Stimulated activated CD8-positive, alpha-beta memory T cell treated with anti-CD3 and anti-CD28 coated beads, Interleukin-15, amount 100 ng/mL, for 1 hour (primary cell): ENCODE measurements at regions not wholly inside any gene's neighbourhood (a gene's known extent, or its start where the extent isn't known, plus 50 kb on each side); places are given as distances from the start of the nearest gene placed in this dataset.
"Not testable (repeated sequence)": the region's sequence is repeated elsewhere in the genome, so short reads cannot be mapped to it uniquely, and the experiment has no call there.

Experiments
- DNase-seq: peaks from one replicate; pipeline ENCODE4 v3.0.0-alpha.2; 2020; ENCODE audit warnings: low read depth

DNA sequence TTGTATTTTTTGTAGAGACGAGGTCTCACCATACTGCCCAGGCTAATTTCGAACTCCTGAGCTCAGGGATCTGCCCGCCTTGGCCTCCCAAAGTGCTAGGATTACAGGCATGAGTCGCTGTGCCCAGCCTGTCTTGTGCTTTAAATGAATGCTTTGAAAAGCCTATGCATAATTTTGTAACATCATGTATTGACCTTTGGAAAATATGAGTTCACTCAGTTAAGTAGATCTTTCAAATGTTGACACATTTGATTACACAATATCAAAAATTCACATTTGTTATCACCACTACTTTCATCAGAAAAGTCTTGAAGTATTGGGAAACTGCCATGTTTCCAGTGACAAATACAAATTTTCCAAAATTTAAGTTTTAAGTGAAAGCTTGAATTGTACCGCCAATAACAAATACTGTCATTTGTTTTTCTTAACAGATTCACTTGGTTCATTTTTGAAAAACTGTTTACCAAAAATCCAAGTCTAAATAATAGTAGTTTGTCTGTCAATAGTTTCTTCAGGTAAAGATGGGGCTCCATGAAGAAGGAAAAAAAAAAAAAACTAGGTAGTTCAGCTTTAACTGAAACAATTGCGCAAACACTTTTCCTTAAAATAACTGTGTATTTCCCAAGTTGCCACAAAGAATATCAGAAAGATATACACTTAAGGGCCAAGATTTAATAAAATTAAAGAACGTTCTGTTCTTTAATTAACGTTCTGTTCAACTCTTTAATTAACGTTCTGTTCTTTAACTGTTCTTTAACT is 233.2 kb upstream of the NR5A2 start:
- DNase-seq, result no peak

DNA sequence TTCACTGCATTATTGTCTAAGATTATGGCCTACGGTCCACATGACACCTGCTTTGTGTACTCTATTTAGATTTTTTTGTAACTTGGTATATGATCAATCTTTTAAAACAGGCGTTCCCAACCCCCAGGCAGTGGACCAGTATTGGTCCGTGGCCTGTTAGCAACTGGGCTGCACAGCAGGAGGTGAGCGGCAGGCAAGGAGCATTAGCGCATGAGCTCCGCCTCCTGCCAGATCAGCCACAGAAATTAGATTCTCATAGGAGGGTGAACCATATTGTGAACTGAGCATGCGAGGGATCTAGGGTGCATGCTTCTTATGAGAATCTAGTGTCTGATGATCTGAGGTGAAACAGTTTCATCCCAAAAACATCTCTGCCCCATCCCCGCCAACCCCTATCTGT is 228.4 kb upstream of the NR5A2 start:
- DNase-seq, result no peak

DNA sequence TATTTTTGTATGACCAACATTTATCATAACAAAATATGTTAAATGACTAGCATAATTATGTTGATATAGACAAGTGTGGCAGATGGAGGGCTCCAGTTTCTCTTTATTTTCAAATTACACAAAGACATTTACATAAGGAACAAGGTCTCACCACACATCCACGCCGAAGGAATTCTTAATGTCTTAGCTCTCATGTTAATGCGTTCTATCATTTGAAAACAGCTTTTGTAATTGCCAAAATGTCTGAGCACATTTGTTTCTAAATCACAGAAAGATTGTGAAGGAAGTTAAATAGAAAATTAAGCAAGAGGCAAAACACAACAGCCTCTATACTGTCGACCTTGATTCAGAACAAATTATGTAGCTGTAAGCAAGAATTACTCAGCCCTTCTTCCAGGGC is 223.0 kb upstream of the NR5A2 start:
- no peak for DNase-seq

DNA sequence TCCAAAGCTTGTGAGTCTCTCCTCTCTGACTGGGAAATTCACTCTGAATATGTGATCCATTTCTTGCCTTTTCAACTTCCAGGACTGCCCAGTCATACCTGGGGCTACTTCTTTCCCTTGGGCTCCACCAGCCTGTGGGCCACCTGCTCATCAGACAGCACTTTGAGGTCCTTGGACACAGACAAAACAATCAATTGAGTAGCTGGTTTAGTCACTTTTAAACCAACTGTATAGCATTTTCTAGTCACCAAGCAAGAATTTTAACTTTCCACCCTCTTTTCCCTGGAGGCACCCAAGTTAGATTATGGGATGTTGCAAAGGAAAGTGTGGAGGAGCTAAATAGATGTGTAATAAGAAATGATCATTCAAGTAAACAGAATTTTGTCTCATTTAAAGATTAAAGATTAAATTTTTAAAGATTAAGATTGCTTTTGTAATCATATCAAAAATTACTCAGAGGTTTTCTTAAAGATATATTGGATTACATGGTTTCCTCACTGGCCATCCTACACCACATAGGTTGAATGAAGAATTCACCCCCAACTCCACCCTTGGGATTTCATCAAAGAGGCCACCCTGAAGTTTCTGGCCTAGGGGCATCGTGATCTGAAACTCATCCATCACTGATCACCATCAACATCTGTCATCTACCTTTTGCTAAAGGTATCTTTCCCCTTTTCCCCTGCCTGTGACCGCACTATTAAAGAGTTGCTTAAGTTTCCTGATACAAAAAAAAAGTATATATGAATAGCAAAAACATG is 219.2 kb upstream of the NR5A2 start:
- DNase-seq, result no peak

DNA sequence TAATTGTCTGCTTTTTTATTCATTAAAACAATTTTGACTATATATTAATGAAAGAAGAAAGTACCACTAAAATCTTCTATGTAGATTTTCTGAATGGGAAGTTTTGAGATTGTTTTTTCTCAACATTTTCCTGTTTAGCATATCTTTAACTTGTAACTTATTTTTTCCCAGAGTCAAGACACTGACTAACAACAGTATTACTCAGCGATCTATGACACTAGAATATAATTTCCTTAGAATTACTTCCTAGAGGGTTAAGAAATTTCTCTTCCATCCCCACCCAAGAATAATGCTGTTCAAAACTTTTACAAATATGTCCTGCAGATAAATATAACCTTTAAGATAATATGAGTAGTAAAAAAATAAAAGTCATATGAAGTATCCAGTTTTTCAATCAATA is 218.2 kb upstream of the NR5A2 start:
- DNase-seq, result no peak

DNA sequence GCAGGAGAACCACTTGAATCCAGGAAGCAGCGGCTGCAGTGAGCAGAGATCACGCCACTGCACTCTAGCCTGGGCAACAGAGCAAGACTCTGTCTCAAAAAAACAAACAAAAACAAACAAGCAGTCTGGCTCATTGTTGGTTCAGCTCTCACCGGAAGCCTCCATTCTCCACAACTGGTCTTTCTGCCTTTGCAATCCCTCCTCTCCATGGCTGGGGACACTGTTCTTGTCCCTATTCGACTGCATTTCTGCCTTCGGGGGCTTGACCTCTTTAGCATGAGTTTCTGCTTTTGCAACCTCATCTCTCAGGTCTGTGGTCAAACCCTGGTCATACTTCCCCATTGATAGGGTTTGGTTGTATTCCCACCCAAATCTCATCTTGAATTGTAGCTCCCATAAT is 216.3 kb upstream of the NR5A2 start:
- no peak for DNase-seq

DNA sequence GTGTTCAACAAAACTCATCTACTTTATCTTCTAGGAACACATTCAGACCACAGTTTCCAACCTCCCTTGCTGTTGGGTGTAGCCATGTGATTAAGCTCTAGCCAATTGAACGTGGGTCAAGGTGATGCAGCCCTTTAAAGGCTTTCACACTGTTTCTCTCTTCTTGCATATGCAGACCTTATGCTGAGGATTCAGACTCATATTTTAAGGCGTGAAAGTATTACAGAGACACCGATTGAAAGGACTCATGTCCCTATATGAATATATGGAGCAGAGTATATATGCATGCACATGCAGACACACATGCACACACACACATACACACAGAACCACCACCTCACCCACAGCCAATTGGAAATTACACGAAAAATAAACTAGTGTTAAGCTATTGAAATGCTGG is 214.3 kb upstream of the NR5A2 start:
- no peak for DNase-seq

DNA sequence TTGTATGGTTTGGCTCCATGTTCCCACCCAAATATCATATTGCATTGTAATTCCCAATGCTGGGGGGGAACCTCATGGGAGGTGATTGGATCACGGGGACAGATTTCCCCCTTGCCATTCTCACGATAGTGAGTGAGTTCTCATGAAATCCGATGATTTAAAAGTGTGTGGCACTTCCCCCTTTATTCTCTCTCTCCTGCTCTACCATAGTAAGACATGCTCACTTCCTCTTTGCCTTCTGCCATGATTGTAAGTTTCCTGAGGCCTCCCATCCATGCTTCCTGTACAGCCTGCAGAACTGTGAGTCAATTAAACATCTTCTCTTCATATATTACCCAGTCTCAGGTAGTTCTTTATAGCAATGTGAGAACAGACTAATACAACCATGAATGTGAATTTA is 211.6 kb upstream of the NR5A2 start:
- no peak for DNase-seq

DNA sequence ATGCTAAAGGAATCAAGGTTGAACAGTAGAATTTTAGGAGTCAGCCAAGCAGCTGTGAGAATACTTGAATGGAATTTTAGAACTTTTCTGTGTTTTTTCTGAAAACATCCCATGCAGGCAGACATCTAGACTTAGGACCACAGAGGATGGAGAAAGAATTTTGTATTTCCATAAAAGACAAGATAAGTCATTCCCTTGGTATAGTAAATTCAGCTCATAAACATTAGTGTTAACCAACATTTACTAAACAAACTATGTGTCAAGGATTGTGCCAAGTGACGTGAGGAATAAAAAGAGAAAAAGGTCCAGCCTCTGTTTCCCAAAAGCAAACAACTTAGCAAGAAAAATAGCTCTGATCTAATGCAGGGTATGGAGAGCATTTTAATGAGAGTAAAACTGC is 210.2 kb upstream of the NR5A2 start:
- no peak for DNase-seq

DNA sequence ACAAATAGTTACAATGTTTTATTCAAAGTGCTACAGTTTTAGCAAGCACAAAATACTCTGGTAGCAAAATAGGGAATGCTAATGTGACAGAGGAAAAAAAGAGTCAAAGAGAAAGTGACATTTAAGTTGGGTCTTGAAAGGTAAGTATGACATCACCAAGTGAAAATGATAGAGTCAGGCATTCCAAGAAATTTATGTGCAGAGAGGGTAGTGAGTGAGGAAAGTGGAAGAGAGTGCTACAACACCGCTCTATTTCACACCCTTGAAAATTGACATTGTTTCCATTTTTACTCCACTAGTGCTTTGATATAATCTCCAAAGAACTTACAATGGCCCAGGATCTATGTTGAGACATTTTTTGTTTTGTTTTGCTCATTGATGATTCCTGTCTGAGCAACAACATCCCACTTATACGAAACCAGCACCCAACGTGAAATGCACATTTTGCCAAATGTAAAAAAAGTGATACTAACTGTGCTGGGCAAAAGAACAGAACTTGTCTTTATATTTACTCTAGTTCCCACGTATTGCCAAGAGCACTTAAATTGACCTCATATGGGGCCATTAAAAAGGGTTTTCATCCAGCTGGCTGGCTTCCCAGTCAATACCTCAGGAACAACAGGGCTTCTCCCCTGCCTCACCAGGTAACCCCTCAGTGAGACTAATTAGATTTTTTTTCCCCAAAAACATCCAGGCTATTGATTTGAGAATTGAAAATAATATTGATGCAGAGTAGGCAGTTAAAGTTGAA is 206.3 kb upstream of the NR5A2 start:
- DNase-seq, result no peak

DNA sequence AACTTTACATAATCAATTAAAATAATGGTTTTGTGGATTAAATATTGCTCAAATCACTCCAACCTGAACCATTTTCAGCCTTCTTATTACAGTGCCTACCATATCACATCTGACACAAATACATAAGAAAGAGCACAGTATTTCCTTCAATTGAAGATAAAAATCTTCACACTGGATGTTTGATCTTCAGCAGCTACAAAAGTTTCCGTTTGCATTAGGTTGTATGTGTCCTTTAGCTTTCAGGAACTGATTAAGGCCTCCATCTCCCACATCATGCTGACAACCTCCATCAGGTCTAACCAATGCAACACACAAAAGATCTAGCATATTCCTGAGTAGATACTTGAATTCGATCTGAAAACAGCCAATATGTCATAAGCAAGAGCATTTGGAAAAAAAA is 195.1 kb upstream of the NR5A2 start:
- no peak for DNase-seq

DNA sequence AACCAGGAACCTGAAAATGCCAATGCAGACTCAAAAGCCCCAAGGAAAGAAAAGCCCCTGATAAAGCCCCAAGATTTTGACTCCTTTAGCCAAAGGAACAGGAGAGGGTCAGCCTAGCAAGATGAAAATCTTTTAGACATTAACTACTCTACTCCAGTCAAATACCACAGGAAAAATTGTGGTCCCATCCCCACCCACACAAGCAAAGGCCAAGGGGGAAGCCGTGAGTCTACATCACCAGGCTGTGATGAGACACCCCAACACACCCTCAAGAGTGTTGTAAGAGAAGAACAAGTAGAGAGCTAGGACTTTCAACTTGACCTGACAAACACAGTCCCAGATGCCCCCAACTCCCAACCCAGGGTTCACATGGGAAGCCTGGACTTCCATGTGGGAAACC is 192.8 kb upstream of the NR5A2 start:
- DNase-seq, result no peak

DNA sequence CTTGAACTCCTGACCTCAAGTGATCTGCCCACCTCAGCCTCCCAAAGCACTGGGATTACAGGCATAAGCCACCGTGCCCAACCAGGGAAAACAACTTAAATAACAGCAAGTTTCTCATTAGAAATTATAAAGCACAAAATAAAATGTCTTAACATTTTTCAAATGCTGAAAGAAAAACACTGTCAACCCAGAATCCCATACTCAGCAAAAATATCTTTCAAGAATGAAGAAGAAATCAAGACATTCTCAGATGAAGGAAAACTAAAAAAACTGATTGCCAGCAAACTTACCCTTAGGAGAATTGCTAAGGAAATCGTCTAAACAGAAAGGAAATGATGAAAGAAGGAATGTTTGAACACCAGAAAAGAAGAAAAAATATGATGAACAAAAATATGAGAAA is 191.1 kb upstream of the NR5A2 start:
- DNase-seq, result no peak

DNA sequence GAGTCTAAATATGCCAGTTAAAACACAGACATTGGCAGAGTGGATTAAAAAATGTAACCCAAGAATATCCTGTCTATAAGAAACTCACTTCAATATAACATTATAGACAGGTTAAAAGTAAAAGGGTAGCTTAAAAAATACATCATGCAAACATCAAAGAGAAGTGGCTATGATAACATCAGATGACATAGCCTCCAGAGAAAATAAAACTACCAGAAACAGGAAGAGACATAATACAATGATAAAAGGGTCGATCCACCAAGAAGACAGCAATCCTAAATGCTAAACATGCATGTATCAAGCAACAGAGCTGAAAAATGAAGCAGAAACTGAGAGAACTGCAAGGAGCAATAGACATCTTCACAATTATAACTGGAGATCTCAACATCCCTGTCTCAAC is 190.2 kb upstream of the NR5A2 start:
- DNase-seq, result no peak

DNA sequence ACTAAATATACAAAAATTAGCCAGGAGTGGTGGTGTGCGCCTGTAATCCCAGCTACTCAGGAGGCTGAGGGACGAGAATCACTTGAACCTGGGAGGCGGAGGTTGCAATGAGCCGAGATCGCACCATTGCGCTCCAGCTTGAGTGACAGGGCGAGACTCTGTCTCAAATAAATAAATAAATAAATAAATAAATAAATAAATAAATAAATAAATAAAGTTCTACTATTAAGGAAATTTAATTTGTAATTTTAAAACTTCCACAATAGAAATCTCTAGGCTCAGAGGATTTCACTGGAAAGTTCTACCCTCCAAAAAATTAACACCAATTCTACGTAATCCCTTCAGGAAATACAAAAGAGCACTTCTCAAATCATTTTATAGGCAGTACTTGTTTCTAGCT is 187.9 kb upstream of the NR5A2 start:
- DNase-seq, result not testable (repeated sequence)

DNA sequence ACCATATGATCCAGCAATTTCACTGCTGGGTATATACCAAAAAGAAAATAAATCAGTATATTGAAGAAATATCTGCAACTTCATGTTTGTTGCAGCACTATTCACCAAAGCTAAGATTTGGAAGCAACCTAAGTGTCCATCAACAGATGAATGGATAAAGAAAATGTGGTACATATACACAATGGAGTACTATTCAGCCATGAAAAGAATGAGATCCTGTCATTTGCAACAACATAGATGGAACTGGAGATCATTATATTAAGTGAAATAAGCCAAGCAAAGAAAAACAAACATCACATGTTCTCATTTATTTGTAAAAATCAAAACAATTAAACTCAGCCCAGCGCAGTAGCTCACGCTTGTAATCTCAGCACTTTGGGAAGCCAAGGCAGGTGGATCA is 184.4 kb upstream of the NR5A2 start:
- not testable (repeated sequence) for DNase-seq

DNA sequence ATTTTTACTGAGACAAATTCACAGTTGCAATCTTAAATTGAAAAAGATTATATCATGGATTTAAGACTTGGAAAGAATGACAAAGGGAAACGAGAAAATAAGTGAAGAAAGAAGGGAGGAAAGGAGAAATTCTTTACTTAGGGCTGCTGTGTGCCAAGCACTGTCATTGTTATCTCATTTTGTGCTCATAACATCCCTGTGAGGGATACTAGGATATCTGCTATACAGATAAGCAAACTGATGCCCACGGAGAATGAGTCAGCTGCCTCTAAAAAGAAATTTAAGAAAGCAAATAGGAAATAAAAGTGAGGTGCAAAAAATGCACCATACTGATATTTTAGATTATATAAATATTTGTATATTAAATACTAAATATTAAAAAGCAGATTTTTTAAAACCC is 183.6 kb upstream of the NR5A2 start:
- DNase-seq, result no peak

DNA sequence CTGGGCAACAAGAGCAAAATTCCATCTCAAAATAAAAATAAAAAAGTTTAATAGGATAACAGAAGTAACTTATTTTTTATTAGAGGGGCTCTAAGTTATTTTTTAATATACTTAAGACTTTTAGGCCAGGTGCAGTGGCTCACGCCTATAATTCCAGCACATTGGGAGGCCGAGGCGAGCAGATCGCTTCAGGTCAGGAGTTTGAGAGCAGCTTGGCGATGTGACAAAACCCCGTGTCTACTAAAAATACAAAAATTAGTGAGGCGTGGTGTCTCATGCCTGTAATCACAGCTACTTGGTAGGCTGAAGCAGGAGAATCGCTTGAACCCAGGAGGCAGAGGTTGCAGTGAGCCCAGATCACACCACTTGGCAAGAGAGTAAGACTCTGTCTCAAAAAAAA is 180.5 kb upstream of the NR5A2 start:
- DNase-seq, result no peak

DNA sequence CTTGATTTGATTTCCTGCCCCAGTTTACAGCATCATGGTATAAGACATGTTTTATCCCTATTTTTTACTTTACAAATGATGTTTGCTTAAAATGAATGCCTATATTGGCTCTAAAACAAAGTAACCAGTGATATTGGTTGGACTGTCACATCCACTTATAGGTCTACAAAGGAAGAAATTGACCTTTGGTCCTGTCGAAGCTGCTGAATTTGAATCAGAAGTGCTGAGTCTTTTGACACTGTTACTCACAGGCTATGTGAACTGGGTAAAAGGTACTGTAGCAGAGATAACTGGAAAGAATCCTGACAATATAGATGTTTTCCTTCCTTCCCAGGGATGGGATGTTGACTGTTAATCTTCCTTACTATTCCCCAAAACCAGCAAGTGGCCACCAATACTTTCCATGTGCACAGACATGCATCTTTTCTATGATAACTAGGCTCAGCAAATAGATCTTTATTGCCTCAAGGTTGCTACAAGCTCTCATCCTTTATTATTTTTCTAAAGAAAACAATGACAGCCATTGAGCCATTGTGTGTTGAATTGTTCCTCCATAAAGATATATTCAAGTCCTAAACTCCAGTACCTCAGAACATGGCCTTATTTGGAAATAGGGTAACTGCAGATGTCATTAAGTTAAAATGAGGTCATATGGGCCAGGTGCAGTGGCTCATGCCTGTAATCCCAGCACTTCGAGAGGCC is 175.9 kb upstream of the NR5A2 start:
- DNase-seq, result no peak

DNA sequence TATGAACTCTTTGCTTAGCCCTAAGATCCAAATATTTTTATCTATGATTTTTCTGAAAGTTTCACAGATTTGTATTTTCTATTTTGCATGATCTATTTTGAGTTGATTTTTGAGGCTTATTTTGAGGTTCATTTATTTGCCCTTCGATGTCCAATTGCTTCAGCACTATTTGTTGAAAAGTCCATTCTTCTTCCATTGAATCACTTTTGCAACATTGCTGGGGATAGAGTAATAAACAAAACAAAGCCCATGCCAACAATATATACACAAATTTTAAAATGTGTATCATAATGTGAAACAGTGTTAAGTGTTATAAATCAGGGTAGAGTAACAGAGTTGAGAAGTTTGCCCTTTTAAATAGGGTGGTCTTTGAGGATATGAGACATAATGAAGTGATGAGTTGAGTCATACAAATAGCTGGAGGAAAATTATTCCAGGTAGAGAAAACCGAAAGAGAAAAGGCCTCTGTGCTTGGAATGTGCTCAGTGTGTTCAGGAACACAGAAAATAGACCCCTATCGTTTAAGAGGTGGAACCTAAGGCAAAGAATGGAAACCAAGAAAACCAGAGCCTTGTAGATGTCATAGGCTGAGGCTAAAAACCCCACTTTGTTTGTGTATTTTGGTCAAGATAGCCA is 172.7 kb upstream of the NR5A2 start:
- no peak for DNase-seq

DNA sequence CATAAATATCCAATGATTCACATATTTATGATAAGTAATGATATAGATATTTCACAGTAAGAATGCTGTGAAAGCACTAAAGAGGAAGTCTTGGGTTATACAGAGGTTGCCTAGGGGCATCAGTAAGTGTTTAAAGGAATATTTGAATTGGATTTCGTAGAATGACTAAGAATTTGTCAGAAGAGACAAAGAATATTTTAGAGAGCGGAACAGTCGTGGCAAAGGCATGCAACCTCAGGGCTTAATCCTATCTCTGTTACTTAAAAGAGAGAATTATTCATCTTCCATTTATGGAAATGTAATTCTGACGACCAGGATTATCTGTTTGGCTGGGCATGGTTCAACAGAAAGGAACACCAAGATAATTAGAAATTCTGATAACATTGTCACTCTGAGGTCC is 171.9 kb upstream of the NR5A2 start:
- no peak for DNase-seq

DNA sequence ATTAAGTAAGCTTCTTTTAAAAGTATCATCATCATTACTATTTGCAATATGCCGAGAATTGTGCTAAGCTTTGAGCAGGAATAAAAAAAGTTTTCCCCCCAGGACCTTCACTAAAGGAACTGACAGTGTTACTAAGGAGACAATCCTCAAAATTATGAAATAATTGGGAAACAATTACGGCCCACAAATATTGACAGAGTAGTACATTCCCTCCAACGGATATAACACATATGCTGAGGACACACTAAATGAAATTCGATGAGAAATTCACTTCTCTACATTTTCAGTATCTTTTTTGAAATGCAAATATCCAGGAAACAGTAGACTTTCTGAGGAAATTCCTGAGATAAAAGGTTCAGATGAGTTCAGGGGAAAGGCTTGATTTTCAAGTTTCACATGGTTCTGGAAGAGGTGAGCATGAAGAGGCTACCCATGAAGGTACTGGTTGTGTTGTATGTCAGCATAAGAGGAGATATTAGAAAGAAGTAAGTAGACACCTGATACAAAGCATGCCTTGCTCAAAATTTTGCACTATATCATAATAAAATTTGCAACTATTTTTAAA is 171.2 kb upstream of the NR5A2 start:
- no peak for DNase-seq
